Activated naive CD4-positive, alpha-beta T cell treated with anti-CD3 and anti-CD28 coated beads, Interleukin-2, amount 10 ng/mL, durations not matched to agents 7 days and 5 days (primary cell): ENCODE measurements at regions not wholly inside any gene's neighbourhood (a gene's known extent, or its start where the extent isn't known, plus 50 kb on each side); places are given as distances from the start of the nearest gene placed in this dataset.

Experiments
- CTCF ChIA-PET: fragments of 350-600 bp; sonication (Branson Sonifier 250); formaldehyde crosslinking; loops from one replicate; lab custom pipeline; 2021; ENCODE audit warnings: antibody characterized with exemption; lab: Charles Lee
- DNase-seq: peaks from one replicate; pipeline ENCODE4 v3.0.0-alpha.2; 2020
- H3K27ac Mint-ChIP-seq: one replicate; pipeline ENCODE4 v1.8.0; 2021; ENCODE audit warnings: mild to moderate bottlenecking, moderate library complexity, mixed read lengths
- H3K27me3 Mint-ChIP-seq: one replicate; pipeline ENCODE4 v1.8.0; 2021; ENCODE audit warnings: mild to moderate bottlenecking, mixed read lengths
- H3K36me3 Mint-ChIP-seq: one replicate; pipeline ENCODE4 v1.8.0; 2021; ENCODE audit warnings: mixed read lengths
- H3K4me1 Mint-ChIP-seq: one replicate; pipeline ENCODE4 v1.8.0; 2021; ENCODE audit warnings: mixed read lengths
- H3K4me3 Mint-ChIP-seq: one replicate; pipeline ENCODE4 v1.8.0; 2021; ENCODE audit warnings: mild to moderate bottlenecking, moderate library complexity, mixed read lengths
- H3K9me3 Mint-ChIP-seq: one replicate; pipeline ENCODE4 v1.8.0; 2021; ENCODE audit warnings: mixed read lengths

DNA sequence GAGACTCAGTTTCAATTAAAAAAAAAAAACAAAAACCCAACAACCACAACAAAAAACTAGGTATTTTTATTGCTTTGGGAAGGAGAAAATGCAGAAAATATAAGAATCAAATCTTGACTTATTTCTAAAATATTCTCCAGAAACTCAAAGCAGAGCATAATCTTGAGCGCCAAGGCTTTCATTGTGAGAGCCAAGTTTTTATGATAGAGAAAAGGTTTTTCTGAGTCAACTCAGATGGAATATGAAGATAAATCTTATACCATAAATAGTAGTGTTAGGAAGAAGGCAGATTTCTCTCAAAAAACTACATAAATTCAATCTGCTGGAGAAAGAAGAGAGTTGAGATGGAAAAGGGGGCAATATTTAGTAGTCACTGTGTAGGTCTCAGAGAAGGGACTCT is 121.2 kb upstream of the OSR1 start:
- CTCF ChIA-PET: interaction anchor here (0.6 kb wide), 1 partner anchor 687 kb away, joined by 5 read pairs; no protein-coding TSS in a partner anchor
- no peak overlapping the region for H3K27ac Mint-ChIP-seq

DNA sequence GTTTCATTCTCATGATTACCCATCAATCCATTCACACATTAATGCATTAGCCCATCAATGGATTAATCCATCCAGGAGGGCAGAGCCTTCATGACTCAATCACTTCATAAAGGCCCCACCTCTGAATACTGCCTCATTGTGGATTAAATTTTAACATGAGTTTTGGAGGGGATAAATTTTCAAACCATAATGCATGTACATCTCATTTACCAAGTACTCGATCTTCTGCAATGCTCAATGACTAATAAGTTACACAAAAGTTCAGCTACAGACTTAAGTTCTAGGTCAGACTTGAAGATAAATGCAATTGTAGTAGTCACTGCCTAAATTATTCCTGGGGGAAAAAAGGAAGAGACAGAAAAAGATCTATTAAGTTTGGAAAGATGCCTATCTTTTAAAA is 120.0 kb upstream of the OSR1 start:
- CTCF ChIA-PET: no interaction called here

More for the DNA sequence above, 121.2 kb upstream of the OSR1 start:
- Mint-ChIP-seq H3K9me3 (no peaks in the 10 kb centered on the region), H3K4me1 (peaks cover 4% of the 10 kb centered on the region), H3K4me3 (no peak overlapping the region), H3K27me3 (peaks cover 25% of the 10 kb centered on the region), H3K36me3 (no peaks in the 10 kb centered on the region)
- DNase-seq: no peak

DNA sequence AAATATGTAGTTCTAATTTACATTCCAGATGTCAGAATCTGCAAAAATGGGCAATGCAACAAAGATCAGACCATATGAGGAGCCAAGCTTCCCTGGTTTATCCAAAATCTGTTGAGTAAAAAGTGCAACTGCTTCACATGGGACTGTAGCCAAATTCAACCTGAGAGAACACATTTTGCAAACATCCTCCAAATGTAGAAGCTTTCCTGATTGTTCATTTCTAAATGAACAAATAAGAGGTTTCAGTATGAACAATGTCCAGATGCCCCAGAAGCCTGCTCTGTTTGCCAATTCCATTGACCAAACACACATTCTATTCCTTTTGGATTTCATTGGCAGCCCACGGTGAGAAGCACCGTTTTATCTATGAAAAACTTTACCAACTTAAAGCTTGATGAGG is 117.9 kb upstream of the OSR1 start:
- Mint-ChIP-seq H3K27ac (no peak overlapping the region), H3K9me3 (peaks cover 3% of the 10 kb centered on the region), H3K4me3 (no peak overlapping the region), H3K36me3 (no peaks in the 10 kb centered on the region), H3K4me1 (peaks cover 25% of the 10 kb centered on the region), H3K27me3 (peaks cover 49% of the 10 kb centered on the region)
- no peak for DNase-seq
- CTCF ChIA-PET: no interaction called here

More for the DNA sequence above, 120.0 kb upstream of the OSR1 start:
- H3K4me1 Mint-ChIP-seq: peaks cover 16% of the 10 kb centered on the region
- no peaks in the 10 kb centered on the region for H3K36me3 Mint-ChIP-seq
- peaks cover 3% of the 10 kb centered on the region for H3K9me3 Mint-ChIP-seq
- DNase-seq: no peak
- no peak overlapping the region for H3K4me3 Mint-ChIP-seq
- H3K27me3 Mint-ChIP-seq: peaks cover 32% of the 10 kb centered on the region
- no peak overlapping the region for H3K27ac Mint-ChIP-seq

DNA sequence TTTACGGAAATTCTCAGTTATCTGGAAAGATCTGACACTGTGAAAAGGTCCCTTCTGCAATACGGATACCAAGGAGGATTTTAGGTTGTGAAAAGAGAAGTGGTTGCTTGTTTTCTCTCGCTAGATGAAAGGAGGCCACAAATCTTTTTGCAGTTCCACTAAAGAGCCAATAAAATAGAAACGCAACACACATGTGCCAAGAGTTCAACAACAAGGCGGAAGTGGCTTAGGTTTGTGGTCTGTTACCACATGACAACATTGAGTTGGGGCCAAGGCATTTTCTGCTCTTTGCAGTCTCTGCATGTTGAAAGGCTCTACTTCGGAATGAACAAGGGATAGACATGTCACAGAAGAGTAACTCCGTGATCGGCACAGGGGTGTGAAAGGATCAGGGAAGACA is 115.7 kb upstream of the OSR1 start:
- Mint-ChIP-seq H3K27me3 (peaks cover 44% of the 10 kb centered on the region), H3K36me3 (no peaks in the 10 kb centered on the region), H3K4me1 (peaks cover 25% of the 10 kb centered on the region), H3K27ac (peak overlapping the region; percentile 44), H3K9me3 (peaks cover 3% of the 10 kb centered on the region), H3K4me3 (no peak overlapping the region)
- CTCF ChIA-PET: no interaction called here
- DNase-seq: peak; percentile 78

DNA sequence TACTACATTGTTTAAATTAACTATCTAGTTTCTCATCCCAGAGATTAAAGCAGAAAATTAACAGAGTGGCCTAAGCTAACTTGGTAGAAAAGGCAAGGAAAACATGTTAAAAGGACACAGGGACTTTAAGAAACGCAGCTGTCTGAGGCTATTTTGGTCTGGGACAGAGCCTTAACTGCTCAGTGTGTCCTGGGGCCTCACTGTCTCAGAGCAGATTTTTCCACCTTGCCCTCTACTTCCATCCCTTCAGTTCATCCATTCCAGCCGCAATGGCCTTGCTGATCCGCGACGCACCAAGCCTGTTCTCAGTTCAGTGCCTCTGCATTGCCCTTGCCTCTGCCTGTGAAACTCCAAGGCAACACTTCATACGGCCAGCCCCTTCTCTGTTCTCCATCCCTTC is 114.9 kb upstream of the OSR1 start:
- H3K36me3 Mint-ChIP-seq: no peaks in the 10 kb centered on the region
- H3K9me3 Mint-ChIP-seq: peaks cover 3% of the 10 kb centered on the region
- no peak for DNase-seq
- H3K27me3 Mint-ChIP-seq: peaks cover 48% of the 10 kb centered on the region
- no peak overlapping the region for H3K27ac Mint-ChIP-seq
- H3K4me1 Mint-ChIP-seq: peaks cover 25% of the 10 kb centered on the region
- CTCF ChIA-PET: no interaction called here
- H3K4me3 Mint-ChIP-seq: no peak overlapping the region

DNA sequence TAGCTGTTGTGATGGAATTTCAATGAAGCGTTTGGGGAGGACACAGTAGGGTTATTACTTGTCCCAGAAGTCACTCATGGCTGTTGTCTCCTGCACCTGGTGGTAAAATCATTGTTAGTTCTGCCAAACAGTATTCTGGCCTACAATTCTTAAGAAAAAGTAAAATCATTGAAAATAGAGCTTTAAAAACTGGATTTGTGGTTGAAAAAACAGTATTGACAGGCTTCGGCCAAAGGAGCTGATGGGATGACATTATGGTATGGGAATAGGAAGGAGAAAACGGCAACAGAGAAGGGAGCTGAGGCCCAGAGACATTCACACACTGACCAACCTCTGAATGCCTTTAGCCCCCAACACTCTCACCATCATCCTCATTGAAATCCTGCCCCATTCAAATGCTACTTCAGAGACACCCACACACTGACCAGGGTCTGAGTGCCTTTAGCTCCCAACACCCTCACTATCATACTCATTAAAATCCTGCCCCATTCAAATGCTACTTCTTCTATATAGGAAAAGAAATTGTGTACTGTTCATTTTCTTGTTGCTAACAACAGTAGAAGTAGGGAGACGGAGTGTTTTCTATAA is 114.1 kb upstream of the OSR1 start:
- no peak overlapping the region for H3K4me3 Mint-ChIP-seq
- CTCF ChIA-PET: no interaction called here
- H3K9me3 Mint-ChIP-seq: peaks cover 3% of the 10 kb centered on the region
- H3K27me3 Mint-ChIP-seq: peaks cover 41% of the 10 kb centered on the region
- DNase-seq: no peak
- H3K27ac Mint-ChIP-seq: no peak overlapping the region
- H3K4me1 Mint-ChIP-seq: peaks cover 25% of the 10 kb centered on the region
- H3K36me3 Mint-ChIP-seq: no peaks in the 10 kb centered on the region

DNA sequence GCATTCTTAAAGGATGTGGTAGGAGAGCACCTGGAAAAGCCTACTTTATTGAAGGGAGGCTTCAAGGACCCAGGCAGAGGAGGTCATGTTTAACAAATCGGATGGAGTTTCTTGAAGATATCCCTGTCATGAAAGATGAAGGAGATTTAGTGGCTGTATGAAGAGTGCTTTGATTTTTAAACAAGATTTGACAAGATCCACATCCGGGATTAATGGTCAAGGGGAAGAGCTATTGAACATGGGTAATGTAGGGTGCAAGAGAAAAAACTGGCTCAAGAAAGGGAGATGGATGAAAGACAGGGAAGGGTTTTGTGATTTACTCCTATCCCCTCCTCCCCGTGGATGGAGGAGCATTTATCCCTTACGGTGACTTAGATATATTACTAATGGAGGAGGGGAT is 113.1 kb upstream of the OSR1 start:
- H3K4me3 Mint-ChIP-seq: no peak overlapping the region
- peaks cover 40% of the 10 kb centered on the region for H3K27me3 Mint-ChIP-seq
- no peaks in the 10 kb centered on the region for H3K36me3 Mint-ChIP-seq
- H3K9me3 Mint-ChIP-seq: peaks cover 3% of the 10 kb centered on the region
- no peak overlapping the region for H3K27ac Mint-ChIP-seq
- DNase-seq: no peak
- CTCF ChIA-PET: no interaction called here
- H3K4me1 Mint-ChIP-seq: peaks cover 25% of the 10 kb centered on the region

DNA sequence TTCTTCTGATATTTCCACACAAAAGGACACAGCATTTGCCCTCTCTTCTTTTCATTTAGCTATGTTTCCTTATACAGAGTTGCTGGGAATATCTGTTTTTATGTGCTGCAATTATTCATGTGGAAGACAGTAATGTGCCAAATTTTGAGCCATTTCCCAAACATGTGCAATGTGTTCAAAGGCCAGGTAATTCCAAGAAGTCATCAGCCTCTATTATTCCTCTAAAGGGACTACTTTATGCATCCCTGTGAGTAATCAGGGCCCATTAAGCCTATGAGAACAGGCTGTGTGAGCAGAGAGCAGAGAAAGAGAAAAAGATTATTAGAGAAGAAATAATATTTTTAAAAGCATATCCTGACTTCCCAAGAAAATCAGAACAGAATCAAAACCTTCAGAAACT is 107.6 kb upstream of the OSR1 start:
- DNase-seq: no peak
- Mint-ChIP-seq H3K27me3 (peaks cover 13% of the 10 kb centered on the region), H3K4me1 (no peaks in the 10 kb centered on the region), H3K9me3 (no peaks in the 10 kb centered on the region), H3K4me3 (no peak overlapping the region), H3K27ac (no peak overlapping the region), H3K36me3 (no peaks in the 10 kb centered on the region)
- CTCF ChIA-PET: no interaction called here

DNA sequence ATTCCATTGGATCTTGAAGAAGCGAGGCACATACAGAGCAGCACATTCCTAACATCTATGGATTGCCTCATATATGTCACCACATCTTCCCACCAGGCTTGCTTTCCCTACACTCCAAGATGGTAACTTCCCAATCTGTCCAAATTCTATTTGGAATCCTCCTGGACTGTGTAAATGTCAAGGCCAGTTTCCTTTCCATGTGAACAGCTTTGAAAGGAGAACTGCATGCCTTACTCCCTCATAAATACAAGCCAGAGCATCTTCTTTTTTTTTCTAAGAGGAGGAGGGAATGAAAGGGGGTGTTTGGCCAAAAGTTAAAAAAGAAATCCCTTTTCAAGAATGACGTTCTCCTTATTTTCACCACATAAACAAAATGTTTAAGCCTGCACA is 103.8 kb upstream of the OSR1 start:
- no peak overlapping the region for H3K4me3 Mint-ChIP-seq
- H3K36me3 Mint-ChIP-seq: no peaks in the 10 kb centered on the region
- H3K4me1 Mint-ChIP-seq: no peaks in the 10 kb centered on the region
- DNase-seq: no peak
- CTCF ChIA-PET: no interaction called here
- no peaks in the 10 kb centered on the region for H3K9me3 Mint-ChIP-seq
- H3K27me3 Mint-ChIP-seq: peaks cover 8% of the 10 kb centered on the region
- no peak overlapping the region for H3K27ac Mint-ChIP-seq

DNA sequence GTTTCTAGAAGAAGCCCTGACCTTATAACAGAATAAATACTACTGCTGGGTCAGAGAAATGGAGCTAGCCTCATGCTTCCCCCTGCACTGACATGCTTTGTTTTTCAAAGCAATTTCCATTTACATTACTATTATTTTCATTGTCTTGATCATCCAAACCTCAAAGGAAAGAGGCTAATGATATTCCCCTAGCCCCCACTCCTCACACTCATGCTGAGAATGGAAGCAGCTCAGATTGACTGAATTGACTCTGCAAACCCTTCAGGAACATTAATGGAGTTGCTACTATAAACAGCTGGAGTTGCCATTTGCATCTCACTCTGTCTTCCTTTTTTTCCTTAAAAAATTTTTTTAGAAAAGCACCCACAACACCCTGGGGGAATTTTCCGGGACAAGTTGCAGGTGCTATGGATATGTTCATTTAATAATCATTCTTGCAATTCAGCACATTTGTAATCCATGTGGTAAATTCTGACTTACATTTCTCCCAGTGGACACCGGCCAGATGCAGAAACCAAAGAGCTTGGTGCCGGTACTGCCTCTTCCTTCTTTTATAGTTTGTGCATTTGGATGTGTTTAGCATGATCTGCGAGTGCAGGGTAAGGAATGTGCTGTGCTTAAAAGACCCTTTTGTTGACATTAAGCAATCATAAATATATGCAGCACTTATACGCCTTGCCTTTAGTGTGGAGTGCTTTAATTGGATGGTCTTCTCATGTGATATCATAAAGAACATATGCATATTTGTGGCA is 103.3 kb upstream of the OSR1 start:
- H3K4me3 Mint-ChIP-seq: no peak overlapping the region
- CTCF ChIA-PET: no interaction called here
- peaks cover 8% of the 10 kb centered on the region for H3K27me3 Mint-ChIP-seq
- no peaks in the 10 kb centered on the region for H3K4me1 Mint-ChIP-seq
- DNase-seq: no peak
- no peak overlapping the region for H3K27ac Mint-ChIP-seq
- H3K9me3 Mint-ChIP-seq: no peaks in the 10 kb centered on the region
- no peaks in the 10 kb centered on the region for H3K36me3 Mint-ChIP-seq

DNA sequence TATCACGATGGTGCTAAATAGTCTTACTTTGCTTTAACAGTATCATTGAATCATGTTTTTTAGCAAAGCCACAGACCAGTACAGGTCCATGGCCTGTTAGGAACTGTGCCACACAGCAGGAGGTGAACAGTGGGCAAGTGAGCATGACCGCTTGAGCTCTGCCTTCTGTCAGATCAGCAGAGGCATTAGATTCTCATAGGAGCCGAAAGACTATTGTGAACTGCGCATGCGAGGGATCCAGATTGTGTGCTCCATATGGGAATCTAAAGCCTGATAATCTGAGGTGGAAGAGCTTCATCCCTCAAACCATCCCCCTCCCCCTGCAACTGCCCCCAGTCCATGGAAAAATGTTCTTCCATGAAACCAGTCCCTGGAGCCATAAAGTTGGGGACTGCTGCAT is 102.3 kb upstream of the OSR1 start:
- no peak overlapping the region for H3K4me3 Mint-ChIP-seq
- CTCF ChIA-PET: no interaction called here
- peaks cover 8% of the 10 kb centered on the region for H3K27me3 Mint-ChIP-seq
- no peak for DNase-seq
- H3K36me3 Mint-ChIP-seq: no peaks in the 10 kb centered on the region
- H3K9me3 Mint-ChIP-seq: no peaks in the 10 kb centered on the region
- H3K27ac Mint-ChIP-seq: no peak overlapping the region
- no peaks in the 10 kb centered on the region for H3K4me1 Mint-ChIP-seq

DNA sequence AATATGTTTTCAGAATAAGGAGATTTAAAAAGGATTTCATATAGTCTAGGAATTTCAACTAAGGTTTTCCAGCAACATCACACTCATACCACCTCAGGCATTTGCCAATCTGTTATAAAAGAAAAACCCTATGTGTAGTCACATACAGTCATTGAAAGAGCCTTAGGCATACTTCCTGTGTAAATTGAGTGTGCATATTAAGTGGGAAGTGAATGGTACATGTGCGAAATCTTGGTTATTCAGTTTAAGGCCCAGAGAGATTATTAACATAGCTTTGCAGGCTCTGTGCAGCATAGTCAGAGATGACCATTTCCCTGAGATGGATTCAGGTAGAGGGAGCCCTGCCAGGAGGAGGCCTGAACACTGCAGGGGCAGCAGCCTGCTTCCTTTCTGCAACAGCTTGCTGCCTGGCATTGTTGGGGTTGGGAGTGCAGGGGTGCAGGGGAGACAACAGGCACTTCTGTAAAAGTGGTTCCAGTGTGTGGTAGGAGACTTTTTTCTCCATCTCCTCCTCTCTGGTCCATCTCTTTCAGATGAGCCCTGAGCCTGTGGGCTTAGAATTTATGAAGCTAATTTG is 100.1 kb upstream of the OSR1 start:
- Mint-ChIP-seq H3K27ac (no peak overlapping the region), H3K4me1 (no peaks in the 10 kb centered on the region), H3K4me3 (no peak overlapping the region), H3K36me3 (no peaks in the 10 kb centered on the region), H3K9me3 (no peaks in the 10 kb centered on the region), H3K27me3 (peaks cover 4% of the 10 kb centered on the region)
- CTCF ChIA-PET: interaction anchor here (0.6 kb wide), 1 partner anchor 35 kb away, joined by 5 read pairs; no protein-coding TSS in a partner anchor
- no peak for DNase-seq

DNA sequence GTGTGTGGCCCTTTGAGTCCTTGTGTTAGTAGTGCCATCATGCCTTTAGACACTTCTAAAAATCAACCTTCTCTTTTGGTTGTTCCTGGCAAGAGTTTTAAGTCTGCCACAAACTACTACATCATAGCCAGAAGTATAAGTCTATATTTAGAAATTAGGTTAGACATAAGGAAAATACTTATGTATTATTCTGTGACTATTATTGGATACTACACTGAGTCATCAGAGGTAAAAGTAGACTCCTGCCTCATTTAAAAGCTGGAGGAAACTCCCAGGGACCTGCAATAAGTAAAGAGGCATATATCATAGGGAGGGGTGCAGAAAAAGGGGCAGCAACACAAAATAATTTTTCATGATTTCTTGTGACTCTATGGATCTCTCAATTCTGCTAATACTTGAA is 99.4 kb upstream of the OSR1 start:
- Mint-ChIP-seq H3K27ac (no peak overlapping the region), H3K4me1 (no peaks in the 10 kb centered on the region), H3K27me3 (peaks cover 4% of the 10 kb centered on the region), H3K9me3 (no peaks in the 10 kb centered on the region), H3K4me3 (no peak overlapping the region), H3K36me3 (no peaks in the 10 kb centered on the region)
- DNase-seq: no peak
- CTCF ChIA-PET: no interaction called here

DNA sequence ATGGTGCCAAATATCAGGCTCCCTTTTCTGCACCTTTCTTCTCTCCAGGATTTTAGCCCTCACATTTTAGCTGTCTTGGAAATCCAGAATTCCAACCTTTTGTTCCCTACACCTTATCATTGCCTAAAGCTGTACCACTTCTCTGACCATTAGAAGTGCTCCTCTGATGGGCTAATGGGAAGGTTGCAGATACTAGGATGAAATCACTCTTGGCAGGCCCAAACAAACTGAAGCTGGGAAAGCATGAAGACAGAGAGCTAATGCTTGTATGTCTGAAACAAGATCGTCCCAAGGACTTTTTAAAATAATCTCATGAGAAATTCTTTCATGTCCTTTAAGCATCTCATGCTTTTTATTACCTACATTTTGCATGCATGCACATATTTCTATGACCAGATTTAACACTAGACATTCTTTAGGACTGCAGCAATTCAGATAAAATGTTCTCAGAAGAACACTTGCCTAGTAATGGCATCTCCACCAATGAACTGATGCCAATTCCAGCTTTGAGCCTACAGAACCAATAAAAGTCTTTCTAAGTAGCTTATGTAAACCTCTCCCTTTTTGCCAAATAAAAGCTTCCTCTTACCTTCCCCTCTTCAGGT is 98.4 kb upstream of the OSR1 start:
- H3K4me3 Mint-ChIP-seq: no peak overlapping the region
- H3K27ac Mint-ChIP-seq: no peak overlapping the region
- H3K4me1 Mint-ChIP-seq: no peaks in the 10 kb centered on the region
- CTCF ChIA-PET: no interaction called here
- H3K36me3 Mint-ChIP-seq: no peaks in the 10 kb centered on the region
- DNase-seq: no peak
- H3K9me3 Mint-ChIP-seq: no peaks in the 10 kb centered on the region
- H3K27me3 Mint-ChIP-seq: peaks cover 4% of the 10 kb centered on the region

DNA sequence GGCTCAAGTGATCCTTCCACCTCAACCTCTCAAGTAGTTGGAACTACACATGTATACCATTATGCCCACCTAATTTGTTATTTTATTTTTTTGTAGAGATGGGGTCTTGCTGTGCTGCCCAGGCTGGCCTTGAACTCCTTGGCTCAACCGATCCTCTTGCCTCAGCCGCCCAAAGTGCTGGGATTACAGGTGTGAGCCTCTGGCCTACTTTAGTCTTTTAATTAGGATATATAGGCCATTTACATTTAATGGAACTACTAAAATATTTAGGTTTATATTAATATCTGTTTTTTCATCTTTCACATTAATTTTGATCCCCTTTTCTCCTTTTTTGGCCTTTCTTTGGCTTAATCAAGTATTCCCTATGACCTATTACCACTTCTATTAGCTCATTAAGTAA is 95.7 kb upstream of the OSR1 start:
- no peak overlapping the region for H3K27ac Mint-ChIP-seq
- H3K4me1 Mint-ChIP-seq: no peaks in the 10 kb centered on the region
- H3K27me3 Mint-ChIP-seq: peaks cover 4% of the 10 kb centered on the region
- DNase-seq: no peak
- no peaks in the 10 kb centered on the region for H3K36me3 Mint-ChIP-seq
- H3K9me3 Mint-ChIP-seq: no peaks in the 10 kb centered on the region
- CTCF ChIA-PET: no interaction called here
- H3K4me3 Mint-ChIP-seq: no peak overlapping the region
